NCI-H1417 treated with DMSO at 0.1 percent for 48 hours (cell line): ENCODE measurements at regions not wholly inside any gene's neighbourhood (a gene's known extent, or its start where the extent isn't known, plus 50 kb on each side); places are given as distances from the start of the nearest gene placed in this dataset.

Experiments
- DNase-seq: peaks from one replicate; lab custom pipeline; 2025; lab: John Stamatoyannopoulos, UW

DNA sequence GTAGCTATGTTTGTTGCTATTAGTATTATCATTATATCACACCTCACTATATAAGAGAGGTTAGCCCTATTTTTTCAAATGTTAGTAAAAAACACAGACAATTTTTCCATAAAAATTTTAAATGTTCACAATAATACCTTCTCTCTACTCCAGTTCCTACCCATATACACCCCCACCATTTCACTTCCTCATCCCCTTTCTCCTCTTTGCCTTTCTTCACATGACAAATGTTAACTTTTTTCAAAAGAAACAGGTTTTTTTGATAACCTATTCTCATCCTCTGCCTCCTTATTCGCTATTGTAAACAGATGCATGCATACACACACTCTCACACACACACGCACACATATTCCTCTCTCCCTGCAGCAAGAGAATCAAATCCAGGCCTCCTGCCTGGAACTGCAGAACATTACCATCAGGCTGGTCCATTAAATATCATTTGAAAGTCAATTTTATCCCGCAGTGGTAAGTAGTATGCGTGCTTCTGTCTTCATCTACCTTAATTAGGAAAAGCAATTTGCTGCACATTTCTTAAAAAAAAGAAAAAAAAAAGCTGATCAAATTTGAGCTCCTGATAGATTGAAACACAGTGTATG is 55.5 kb downstream of the MID1IP1 start:
- no peak for DNase-seq

- no peak for DNase-seq
Measured at GRCh38 chrX:38857736-38858523, 56.7 kb downstream of the MID1IP1 start.

GRCh38 chrX:38859602-38860001 is 58.3 kb downstream of the MID1IP1 start:
- no peak for DNase-seq

DNA sequence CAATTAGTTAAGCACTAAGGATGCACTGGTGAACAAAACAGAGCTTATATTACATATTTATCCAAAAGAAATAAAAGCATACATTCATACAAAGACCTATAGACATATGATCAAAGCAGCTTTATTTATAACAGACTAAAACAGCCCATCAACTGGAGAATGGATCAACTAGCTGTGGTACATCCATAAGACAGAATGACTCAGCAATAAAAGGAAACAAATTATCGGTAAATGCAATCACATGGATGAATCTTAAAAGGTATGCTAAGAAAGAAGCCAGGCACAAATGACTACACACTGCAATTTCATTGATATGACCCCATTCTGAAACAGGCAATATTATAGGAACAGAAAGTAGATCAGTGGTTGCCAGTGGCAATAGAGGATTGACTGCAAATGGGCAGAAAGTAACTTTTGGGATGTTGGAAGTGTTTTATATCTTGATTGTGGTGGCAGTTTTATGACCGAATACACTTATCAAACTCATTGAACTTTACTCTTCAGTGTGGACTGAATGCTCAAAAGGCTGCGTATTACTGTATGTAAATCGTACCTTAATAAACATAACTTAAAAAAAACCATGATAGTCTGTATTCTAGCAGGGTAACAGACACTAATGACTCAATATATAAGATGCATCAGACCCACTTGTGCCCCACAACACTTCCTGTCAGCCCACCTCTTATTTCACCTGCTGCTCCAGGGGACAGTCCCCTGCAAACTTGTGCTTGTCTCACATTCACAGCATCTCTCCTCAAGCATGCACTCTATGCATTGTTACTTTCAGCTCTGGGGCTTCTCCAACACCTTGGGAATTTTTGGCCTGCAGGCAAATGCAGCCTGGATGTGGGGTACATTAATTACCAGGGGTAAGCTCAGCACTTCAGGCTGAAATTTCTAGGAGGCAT is 59.1 kb downstream of the MID1IP1 start:
- DNase-seq, result no peak

- no peak for DNase-seq
Measured at GRCh38 chrX:38861489-38861888, 60.2 kb downstream of the MID1IP1 start.

DNA sequence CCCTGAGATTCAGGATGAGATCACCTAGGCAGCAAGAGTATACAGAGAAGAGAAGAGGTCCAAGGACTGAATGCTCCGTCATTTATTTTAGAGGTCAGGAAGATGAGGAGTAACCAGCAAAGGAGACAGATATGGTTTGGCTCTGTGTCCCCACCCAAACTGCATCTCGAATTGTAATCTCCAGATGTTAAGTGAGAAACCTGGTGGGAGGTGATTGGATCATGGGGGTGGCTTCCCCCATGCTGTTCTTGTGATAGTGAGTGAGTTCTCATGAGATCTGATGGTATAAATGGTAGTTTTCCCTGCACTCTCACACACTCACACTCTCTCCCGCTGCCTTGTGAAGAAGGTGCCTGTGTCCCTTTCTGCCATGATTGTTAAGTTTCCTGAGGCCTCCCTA is 60.8 kb downstream of the MID1IP1 start:
- DNase-seq, result no peak

DNA sequence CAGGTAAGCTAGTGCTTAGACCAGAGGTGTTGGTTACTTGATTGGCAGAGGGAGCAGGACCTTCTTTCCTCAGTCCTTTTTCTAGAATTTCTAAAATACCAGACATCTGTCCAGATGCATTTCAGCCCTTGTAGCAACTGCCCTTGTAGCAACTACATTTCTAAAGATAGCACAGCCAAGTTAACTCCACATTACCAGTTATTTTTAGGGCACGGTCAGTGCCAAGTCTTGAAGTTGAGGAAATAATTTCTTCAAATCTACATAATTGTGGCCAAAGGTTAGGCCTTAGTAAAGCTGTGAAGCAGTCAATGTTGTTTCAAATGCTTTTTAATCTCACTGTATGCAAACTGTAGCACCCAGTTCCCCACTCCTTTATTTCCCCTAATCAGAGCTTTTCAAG is 62.9 kb downstream of the MID1IP1 start:
- DNase-seq, result no peak

GRCh38 chrX:38868321-38868720 is 67.1 kb downstream of the MID1IP1 start:
- DNase-seq, result no peak

DNA sequence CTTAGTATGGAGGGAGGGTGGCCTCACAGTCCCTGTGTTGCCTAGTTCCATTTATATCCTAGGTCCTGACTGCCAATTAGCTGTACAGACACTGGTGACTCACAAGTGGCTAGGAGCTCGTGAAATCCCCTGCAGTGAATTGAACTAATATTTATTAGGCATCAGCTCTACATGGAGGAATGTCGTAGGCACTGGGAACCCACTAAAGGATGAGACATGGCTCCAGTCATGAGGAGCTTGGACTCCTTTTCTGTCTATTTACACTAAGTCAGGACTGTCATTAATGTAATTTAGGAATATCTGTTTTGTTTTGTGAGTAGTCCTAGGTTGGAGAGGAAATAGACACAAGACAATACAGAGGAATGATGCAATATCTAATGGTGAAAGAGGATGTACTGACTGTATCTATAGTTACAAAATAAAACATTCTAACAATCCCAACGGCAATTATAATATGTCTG is 67.7 kb downstream of the MID1IP1 start:
- no peak for DNase-seq

- no peak for DNase-seq
Measured at GRCh38 chrX:38870361-38870895, 69.2 kb downstream of the MID1IP1 start.

- DNase-seq, result no peak
Measured at GRCh38 chrX:38871129-38872029, 70.1 kb downstream of the MID1IP1 start.

- no peak for DNase-seq
Measured at GRCh38 chrX:38877366-38877765, 76.1 kb downstream of the MID1IP1 start.

GRCh38 chrX:38878641-38879340 is 77.5 kb downstream of the MID1IP1 start:
- no peak for DNase-seq

DNA sequence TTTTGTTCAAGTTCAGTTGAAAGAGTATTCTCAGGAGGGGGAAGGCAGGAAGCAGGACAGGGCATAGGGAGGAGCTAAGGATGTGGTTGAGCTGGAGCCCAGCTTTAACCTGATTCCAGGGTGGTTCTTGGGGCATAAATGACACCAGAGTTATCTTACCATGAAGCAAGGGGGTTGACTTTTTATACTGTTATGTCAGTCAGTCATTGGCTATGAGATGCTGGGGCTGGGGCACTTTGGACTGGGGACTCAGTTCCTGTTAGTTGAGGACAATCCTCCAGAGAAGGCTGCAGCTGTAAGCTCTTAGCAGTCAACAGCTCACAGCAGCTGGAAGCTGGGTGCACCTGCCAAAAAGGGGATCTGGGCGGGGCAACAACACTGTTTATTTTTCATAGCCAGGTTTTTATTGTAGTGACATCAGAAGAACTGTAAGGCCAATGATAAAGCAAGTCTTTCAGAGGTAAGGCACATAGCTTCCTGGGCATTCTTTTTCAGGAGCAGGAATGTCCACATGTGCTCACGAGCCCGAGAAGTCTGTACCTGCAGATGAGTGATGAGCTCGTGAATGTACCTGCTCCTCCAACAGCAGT is 78.5 kb downstream of the MID1IP1 start:
- DNase-seq, result peak; percentile 47

- no peak for DNase-seq
Measured at GRCh38 chrX:38880296-38880854, 79.1 kb downstream of the MID1IP1 start.

- no peak for DNase-seq
Measured at GRCh38 chrX:38881066-38881465, 79.8 kb downstream of the MID1IP1 start.

- no peak for DNase-seq
Measured at GRCh38 chrX:38881727-38882126, 80.5 kb downstream of the MID1IP1 start.

DNA sequence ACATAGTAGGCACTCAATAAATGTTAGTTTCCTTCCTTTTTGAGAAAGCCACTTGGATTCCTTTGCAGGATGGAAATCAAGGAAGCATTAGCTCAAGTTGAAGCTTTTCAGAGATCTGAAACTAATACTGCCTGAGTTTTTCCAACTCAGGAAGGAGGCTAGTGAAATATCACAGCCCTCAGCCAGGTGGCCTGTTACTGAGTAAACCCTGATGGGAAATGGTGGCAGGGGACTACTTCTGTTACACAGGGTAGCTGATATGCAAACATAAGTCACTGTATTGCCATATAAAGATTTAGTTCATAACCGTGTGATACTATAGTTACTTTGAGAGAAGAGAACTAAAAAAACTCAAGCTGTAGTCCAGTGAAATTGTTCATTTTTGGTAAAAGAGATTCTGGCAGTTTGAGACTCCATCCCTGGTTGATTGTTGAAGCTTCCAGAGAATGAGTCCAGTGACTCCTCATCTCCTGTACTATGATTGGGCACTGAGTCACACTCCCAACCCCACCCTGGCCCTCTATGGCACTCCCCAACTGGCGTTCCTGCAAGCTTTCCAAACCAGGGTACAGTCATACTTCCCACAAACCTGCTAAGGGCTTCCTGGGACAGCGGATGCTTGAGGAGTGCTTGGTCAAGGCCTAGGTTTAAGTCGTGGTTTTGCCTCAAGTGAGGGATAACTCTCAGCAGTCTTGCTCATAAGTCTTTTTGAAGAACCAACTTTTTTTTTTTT is 81.8 kb downstream of the MID1IP1 start:
- no peak for DNase-seq

DNA sequence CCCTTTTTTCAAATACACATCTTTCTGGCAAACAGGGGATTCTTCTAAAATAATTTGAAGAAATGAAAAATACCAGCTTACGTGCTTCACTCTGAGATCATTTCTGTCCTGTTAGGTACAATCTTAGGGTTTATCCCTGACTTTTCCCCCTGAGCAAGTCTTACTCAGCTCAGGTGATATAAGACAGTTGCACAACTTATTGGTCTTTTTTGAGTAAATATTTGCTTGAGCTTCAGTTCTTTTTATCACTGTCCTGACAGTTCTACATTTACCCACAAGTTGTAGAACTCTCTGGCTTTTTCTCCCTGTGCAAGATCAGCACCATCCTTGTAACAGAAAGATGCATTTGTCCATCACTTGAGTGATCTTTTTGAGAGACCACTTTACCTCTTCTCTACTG is 84.9 kb downstream of the MID1IP1 start:
- DNase-seq, result no peak
